ENCODE measurements at regions not wholly inside any gene's neighbourhood (a gene's known extent, or its start where the extent isn't known, plus 50 kb on each side); places are given as distances from the start of the nearest gene placed in this dataset.

DNA sequence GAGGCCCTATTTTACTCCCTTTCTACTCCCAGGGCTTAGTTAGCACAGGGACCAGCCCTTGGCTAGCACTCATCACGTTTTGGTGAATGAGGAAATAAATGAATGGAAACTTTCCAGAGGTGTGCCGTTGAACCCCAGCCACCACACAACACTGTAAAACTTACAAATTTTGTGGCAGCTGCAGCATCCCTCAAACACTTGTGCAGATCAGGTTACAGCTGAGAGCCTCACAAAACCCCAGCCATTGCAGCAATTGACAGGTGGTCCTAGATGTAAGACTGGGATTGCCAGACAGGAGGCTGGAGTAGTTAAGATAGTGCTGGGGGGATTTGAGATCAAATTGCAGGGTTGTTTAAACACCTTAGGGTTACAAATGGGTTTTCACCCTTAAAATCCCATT is 482.2 kb upstream of the KIF2A start:
- DNase-seq (ENCODE audit: low read depth) = no peak

DNA sequence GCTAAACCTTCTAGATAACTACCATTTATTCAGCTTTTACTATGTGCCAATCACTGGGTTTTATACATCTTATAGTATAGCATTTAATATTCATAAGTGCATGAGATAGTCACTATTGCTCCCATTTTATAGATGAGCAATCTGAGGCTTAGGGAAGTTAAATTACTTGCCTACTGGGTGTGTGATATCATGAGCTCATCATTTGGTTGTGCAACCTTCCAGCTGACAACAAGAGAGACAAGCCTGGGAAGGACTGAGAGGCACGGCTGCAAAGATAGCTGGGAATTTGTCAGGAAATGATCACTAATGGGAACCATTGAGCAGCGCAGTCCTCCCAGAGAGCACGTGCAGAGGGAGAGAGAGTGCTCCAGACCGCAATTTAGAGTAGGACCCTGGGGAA is 481.6 kb upstream of the KIF2A start:
- DNase-seq (ENCODE audit: low read depth) = no peak

DNA sequence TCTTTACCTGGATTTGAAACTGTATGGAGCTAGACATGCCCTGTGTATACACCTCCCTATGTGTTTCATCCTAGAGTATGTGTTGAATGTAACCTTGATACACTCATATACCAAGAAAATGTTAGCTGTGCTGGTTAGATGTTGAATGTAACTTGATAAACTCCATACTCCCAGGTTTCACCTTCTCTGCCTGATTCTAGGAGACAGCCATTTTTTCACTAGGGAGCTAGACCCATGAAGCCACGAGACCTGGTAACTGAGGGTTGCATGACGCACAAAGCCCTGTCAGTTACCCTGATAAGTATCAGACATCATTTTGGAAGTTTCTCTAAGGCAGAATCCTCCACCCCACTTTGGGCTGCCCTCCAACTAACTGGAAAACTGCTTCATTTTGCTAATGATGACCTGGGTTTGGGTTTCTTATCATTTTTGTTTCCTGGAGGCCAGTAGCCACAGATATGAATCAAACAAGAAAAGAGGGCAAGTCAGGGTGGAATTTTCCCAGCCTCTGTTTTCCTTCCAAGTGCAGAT is 478.5 kb upstream of the KIF2A start:
- DNase-seq (ENCODE audit: low read depth) = no peak

DNA sequence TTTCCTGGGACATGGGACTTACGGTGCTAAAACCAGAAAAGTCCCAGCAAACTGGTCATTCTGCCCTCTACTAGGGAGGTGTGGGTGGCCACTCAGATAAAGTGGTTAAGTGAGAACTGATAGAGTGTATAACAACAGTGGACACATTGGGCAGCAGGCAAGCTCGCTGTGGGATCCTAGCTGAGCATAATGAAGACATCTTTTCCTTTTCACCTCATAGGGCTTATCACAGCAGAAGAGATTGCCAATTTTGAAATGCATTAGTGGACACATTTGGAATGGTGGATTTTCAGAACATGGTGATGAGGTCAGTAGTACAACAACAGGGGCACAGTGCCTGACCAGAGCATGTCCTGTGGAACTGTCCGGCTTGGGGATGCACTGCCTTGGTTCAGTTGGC is 477.1 kb upstream of the KIF2A start:
- DNase-seq (ENCODE audit: low read depth) = no peak

DNA sequence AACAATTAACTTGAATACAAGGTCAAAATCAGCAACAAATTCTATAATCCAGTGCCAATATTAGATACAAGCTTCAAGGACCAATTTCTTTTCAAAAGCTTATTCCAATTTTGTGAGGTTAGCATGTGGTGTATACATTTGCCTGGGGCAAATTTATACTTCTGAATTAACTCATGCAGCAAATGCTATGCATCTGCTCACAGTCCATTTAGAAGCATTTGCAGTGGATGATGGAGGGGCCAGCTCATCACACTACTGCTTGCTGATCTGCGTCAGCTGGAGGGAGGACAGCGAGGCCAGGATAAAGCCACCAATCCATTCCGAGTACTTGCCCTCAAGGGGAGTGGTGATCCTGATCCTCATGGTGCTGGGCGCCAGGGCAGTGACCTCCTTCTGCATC is 474.3 kb upstream of the KIF2A start:
- DNase-seq (ENCODE audit: low read depth) = no peak

DNA sequence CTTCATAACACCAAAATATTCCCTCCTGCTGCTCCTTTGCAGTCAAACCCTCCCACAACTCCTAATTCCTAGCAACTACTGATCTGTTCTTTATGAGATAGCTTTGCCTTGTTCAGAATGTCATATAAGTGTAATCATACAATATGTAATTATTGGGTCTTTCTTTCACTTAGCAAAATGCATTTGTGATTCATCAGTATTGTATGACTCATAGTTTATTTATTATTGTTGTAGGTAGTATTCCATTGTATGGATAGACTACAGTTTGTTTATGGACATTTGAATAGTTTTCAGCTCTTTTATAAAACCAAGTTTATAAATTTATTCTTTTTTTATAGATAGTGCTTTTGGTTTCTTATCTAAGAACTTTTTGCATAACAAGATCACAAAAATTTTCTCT is 468.2 kb upstream of the KIF2A start:
- DNase-seq (ENCODE audit: low read depth) = no peak

DNA sequence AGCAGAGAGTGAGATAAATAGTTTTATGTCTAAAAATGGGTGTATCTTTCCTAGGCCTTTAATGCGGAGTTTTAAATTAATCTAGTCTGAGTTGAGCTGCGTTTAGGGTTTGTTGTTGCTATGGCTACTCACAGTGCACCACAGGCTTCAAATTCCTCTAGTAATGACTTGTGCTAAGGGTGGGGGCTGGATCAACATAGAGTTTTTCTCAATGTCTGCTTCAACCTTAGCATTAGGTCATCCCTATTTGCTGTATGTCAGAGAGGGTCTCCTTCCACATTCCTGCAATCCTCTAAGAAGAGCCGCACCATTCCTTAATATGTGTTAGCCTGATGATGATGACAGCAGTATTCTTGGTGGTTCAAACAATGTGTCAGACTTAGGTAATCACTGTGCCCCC is 465.6 kb upstream of the KIF2A start:
- peak; percentile 16 for DNase-seq (ENCODE audit: low read depth)

DNA sequence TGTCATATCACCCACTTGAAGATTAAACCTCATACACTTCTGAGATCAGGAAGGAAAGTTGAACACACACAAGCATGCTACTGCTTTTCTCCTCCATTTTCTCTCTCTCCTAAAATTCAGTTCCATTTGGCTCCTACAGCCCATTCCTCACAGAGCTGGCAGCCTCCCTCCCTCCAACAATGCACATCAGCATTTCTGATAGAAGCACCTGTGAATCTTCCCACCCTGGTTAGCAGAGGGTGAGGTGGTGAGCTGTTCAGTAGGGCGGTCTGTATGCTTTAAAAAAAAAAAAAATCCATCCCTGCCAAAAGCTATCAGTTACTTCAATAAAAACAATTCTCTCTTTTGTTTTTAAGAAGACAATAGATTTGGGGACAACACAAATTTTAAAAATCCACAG is 463.2 kb upstream of the KIF2A start:
- DNase-seq (ENCODE audit: low read depth) = no peak

DNA sequence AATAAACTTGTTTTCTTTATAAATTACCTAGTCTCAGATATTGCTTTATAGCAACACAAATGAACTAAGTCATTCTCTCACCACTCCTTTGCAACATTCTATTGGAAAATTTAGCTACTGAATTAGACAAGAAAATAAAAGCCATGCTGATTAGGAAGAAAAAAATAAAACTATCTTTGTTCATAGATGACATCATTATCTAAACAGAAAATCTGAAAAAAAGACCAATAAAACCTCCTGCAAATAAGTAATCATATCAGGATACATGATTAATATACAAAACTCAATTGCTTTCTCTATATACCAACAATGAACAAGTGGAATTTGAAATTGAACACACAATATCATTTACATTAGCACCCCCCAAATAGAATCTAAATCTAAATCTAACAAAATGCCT is 455.3 kb upstream of the KIF2A start:
- no peak for DNase-seq (ENCODE audit: low read depth)

DNA sequence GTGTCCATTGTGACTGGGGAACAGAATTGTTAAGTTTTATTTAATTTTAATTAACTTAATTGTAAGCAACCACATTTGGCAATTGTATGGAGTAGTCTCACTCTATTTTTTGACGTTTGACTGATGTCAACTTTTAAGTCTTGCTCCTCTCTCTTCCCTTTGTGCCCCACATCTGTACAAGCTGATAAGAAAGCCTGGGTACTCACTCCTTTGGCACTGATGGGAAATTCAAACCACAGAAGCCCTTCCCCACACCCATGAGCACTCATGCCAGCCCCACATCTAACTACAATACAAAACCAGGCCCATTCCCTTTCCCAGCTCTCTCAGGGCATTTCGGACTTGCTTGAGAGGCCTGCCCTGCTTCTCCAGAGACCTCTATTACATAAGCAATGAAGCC is 451.5 kb upstream of the KIF2A start:
- no peak for DNase-seq (ENCODE audit: low read depth)

DNA sequence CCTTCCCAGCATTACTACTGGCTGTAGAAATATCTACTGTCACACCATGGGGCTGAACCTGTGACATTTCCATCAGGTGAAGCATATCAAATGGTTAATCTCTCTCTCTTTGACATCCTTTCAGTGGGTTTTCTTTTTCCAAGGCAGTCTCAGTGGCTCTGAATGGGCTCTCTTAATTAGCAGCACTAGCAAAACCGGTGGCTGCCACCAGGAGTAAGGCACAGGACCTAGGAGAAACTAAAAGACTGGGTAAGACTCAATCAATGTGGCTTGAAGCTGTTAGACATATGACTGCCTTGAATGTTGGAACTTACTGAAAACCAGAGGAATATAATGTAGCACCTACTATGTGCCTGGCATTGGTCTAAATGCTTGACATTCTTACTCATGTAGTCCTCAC is 445.0 kb upstream of the KIF2A start:
- DNase-seq (ENCODE audit: low read depth) = no peak

DNA sequence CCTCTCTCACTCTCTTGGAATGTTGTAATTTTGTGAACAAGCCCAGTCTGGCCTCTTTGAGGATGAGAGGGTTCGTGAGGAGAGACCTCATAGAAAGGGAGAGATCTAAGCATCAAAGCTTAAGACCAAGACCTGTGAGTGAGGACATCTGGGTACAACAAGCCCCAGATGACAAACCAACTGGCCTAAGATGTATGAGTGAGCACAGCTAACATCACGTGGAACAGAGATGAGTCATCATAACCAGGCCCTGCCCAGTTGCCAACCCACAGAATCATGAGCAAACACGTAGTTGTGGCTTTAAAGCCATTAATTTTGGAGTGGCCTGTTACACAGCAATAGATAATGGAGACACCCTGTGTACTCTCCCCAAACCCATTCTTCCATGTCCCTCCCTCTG is 439.1 kb upstream of the KIF2A start:
- DNase-seq (ENCODE audit: low read depth) = peak; percentile 75

DNA sequence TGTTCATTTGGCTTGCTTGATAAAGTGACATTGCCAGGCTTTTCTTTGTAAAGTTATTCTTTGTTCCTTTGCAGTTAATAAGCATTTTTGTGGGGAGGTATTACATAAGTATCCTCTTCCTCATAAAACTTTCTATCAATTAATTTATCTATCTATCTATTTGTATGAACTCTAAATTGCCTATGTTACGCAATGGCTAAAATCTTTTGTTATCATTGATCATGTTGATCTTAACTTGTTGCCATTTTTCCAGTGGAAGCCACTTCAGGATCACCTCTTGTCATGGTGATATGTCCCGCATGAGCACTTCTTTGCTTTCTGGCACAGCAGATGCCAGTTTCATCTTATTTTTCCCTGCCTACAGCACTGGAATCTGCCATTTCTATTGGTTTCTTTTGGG is 436.7 kb upstream of the KIF2A start:
- DNase-seq (ENCODE audit: low read depth) = no peak

DNA sequence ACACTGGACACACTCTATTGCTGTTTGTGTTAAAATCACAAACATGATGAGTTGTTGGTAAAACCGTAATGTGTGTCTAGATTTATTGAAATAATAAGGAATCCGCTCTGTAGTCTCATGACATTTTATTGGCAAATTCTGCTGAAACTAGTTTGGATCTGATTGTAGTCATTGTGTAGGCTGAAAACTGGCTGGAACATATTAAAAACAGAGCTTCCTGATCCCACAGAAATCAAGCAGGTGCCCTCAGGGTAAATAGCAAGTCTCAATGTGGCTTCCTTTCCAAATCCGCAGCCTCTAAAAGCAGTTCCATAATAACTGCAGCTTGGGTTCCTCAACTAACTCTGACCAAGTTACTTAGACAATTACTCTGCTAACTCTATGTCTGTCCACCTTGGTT is 427.5 kb upstream of the KIF2A start:
- DNase-seq (ENCODE audit: low read depth) = no peak

DNA sequence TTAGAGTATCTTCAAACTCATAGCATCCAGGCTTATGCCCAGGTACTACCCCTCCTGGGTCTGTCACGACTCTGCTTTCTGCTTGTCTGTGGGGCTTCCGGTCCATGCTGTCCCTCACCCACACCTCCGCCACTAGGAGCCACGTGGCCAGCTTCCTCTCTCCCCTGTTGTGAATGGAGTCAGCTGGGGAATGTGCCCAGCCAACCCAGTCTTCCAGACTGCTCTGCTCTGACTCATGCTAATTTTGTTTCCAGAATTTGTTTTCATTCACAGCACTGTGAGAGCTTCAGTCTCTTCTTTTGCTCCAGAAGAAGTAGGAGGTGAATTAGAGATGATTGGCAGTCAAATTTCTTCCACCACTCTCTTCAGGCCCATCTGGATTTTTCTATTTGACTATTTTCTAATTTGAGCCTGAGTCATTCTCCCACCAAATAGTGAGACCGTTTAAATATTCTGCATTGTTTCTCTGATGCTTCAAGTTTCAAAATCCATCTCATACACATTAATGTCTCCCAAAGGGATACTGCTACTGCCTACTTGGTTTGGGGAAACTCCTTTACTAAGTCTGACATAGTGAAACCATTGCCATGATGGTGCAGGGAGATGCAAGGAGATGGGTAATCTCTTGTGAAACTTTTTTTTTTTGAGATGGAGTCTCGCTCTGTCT is 424.1 kb upstream of the KIF2A start:
- peak; percentile 65 for DNase-seq (ENCODE audit: low read depth)

DNA sequence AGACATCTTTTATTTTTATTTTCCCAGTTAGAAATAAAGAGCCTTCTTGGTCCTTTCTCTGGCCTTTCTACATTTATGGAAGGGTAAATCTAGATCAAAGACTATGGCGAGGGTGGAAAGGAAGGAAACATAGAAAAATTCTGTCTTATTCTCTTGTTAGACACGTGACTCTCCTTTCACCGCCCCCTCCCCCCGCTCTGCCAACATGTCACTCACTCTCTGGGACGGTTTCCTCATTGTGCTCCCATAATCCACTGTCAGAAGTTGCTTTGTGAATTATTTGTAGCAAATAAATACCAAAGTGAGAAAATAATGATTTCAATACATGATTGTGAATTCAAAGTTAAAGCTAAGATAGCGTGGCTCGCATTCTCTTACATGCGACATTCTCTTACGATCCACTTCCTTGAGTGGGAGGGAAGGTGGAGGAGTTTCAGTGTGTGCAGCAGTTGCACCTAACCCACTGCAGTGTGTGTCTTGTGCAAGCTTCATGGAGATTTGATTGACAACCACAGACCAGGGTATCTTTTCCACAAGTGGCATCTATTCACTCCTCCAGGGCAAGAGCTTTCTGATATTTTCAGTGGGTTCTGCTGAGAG is 423.0 kb upstream of the KIF2A start:
- DNase-seq (ENCODE audit: low read depth) = no peak

DNA sequence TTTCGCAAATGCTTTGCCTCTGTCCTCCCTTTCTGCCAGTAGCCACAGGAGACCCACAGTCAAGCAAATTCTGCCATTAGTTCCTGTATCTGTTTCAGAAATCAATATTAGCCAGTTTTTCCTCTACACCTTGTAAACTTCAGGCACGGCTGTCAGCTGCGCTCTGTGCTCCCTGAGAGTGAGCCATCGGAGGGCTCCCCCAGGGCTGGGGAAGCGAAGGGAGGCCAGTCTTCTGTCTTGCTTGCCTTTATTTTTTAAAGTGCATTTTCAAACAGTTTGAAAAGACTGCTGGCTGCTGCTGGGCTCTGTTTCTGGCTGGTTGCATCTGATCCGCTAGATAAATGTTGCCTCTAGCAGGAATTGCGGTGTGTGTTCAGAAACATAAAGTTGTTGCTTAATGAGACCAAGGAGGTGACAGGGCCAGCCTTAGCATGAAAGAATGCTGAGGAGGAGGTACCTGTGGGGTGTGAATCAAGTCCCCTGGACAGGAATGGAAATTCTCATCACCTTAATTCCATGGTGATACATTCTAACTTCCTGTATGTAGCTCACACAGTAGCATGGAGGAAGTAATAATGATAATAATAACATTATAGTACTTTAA is 421.7 kb upstream of the KIF2A start:
- DNase-seq (ENCODE audit: low read depth) = no peak

DNA sequence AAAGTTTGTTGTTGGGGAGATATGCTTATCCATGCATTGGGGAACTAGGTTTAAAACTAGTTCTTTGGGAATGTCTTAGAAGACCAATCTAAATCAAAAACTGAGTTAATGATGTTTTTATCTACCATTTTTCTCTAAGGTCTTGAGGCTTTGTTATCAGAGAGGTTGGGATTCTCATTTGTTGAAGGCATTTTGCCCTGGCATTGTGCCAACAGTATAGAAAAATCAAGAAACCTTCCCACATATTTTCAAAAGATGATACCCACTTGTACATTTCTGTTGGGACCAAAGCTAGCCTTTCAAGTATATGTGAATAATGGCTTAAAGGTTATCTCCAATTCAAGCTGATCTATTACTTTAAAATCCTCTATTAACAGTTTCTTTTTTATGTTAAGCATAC is 419.8 kb upstream of the KIF2A start:
- DNase-seq (ENCODE audit: low read depth) = no peak

DNA sequence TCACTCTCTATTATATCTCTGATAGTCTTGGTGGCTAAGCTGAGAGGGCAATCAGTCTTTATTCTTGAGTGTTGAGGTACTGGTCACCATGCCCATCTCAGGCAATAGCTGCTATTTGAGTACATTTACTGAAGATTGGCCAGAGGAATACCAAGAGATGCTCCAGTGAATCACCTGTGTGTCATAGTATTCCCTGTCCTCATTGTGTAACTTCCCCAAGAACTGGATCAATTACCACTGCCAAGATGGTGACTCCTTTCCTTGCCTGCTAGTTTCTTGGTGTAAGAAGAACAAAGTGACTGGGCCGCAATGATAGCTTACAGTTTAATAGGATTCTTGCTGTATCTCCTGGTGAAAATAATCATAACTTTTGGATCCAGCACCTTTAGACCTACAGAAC is 418.7 kb upstream of the KIF2A start:
- no peak for DNase-seq (ENCODE audit: low read depth)

DNA sequence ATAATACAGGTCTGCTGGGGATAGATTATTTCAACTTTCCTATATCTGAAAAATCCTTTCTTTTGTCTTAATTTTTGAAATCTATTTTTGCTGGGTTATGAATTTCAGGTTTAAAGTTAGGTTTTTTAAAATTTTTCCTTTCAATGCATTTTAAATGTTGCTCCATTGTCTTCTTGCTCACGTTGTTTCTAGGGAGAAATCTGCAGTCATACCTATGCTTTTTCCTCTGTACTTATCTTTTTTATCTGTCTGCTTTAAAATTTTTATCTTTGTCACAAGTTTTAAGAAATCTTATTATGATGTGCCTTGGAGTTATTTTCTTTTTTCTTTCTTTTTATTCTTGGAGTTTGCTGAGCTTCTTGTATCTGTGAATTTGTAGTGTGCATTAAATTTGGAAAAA is 412.0 kb upstream of the KIF2A start:
- no peak for DNase-seq (ENCODE audit: low read depth)

DNA sequence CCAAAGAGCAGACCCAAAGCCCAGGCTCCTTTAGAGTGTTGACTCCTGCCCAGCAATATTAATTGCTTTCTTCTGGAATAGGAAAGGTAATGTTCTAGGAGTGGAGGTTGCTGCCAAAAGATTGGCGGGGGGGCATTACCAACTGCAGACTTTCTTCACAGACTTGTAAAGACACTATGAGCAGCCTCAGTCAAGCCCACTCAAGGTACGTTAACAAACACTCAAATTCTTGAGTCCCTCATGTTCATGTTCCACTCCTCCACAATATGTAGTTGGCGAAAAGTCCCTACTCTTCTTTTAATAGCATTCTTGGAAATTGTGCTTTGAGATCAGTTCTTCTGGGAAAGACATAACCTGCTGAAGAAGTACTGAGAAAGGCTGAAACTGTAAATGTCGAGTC is 409.2 kb upstream of the KIF2A start:
- no peak for DNase-seq (ENCODE audit: low read depth)

DNA sequence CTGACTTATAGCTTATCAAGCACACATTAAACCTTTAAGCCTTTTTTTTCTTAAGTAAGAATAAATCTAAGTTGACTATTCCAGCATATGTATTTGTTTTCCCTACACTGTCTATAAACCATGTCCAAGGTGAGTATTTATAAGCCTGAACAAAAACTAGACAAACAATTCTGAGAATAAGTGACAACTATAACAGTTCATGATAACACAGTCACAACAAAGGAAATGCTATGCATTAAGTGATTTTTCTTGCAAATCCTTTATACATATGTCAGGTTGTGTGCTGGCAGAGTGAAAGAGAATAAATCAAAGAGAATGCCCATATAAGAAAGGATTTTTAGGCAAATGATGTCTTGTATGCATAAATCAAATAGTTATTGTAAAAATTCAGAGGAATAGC is 408.8 kb upstream of the KIF2A start:
- DNase-seq (ENCODE audit: low read depth) = no peak

DNA sequence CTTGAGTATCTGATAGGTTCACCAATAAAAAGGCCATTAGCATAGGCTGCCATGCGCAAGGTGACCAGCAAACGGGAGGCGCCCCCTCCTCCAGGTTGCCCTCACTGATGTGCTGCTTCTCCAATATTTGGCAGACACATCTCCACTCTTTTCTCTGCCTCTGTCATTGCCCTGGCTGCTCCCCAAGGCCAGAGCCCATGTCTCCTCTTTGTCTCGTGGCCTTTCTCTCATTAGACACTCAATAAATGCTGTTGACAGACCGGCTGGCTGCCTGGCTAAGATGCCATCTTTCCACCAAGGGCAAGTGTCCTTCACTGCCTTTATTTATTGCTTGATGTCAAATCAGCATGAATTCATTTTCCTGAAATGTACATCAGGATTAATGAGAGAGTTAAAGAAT is 404.0 kb upstream of the KIF2A start:
- DNase-seq (ENCODE audit: low read depth) = no peak

DNA sequence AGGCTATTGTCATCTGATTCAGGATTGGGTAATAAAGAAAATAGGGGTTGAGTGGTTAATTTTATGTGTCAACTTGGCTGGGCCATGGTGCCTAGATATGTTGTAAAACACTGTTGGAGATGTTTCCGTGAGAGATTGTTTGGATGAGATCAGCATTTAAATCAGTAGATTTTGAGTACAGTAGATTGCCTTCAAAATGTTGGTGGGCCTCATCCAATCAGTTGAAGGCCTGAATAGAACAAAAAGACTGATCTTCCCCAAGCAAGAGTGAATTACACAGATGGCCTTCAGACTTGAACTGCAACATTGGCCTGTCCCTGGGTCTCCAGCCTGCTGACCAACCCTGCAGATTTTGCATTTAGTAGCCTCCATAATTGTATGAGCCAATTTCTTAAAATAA is 401.3 kb upstream of the KIF2A start:
- DNase-seq (ENCODE audit: low read depth) = no peak

Data from Daoy (cell line).